OCI-LY3 (cell line): ENCODE measurements at regions not wholly inside any gene's neighbourhood (a gene's known extent, or its start where the extent isn't known, plus 50 kb on each side); places are given as distances from the start of the nearest gene placed in this dataset.

Experiments
- H2AFZ ChIP-seq: fragments of 200-600, 300-600 bp; shearing (Covaris generic); 2 replicates; pipeline ENCODE4 v1.6.0; 2014; ENCODE audit warnings: antibody characterized with exemption, low read depth, low read length
- H3K27ac ChIP-seq: fragments of 200-600, 300-600 bp; sonication (generic); 2 replicates; pipeline ENCODE4 v1.5.1; 2014; ENCODE audit warnings: mild to moderate bottlenecking, low read length, moderate library complexity, mixed read lengths
- H3K27me3 ChIP-seq: fragments of 200-600, 300-600 bp; sonication (generic); 2 replicates; pipeline ENCODE4 v1.6.1; 2014; ENCODE audit warnings: low read depth, low read length, mixed read lengths
- H3K36me3 ChIP-seq: fragments of 200-600, 300-600 bp; sonication (generic); replicated peaks from 2 replicates; pipeline ENCODE3; 2014; ENCODE audit warnings: low read depth, low read length, mixed read lengths
- H3K4me1 ChIP-seq: fragments of 300-600, 200-600 bp; sonication (generic); 2 replicates; pipeline ENCODE4 v1.6.1; 2014; ENCODE audit warnings: low read length, mixed read lengths
- H3K4me2 ChIP-seq: fragments of 200-600, 300-600 bp; sonication (generic); 2 replicates; pipeline ENCODE4 v1.6.1; 2014; ENCODE audit warnings: low read length, mixed read lengths
- H3K4me3 ChIP-seq: fragments of 300-600, 200-600 bp; sonication (generic); 2 replicates; pipeline ENCODE4 v1.5.1; 2014; ENCODE audit warnings: antibody characterized with exemption, mild to moderate bottlenecking, low read length, moderate library complexity
- H3K79me2 ChIP-seq: fragments of 300-600, 200-600 bp; shearing (Covaris generic); 2 replicates; pipeline ENCODE4 v1.6.1; 2014; ENCODE audit warnings: mild to moderate bottlenecking, low read length, mixed read lengths
- H3K9ac ChIP-seq: fragments of 300-600, 200-600 bp; shearing (Covaris generic); 2 replicates; pipeline ENCODE4 v1.6.0; 2014; ENCODE audit warnings: mild to moderate bottlenecking, low read length, moderate library complexity
- H3K9me3 ChIP-seq: fragments of 200-600, 300-600 bp; shearing (Covaris generic); 2 replicates; pipeline ENCODE4 v1.6.1; 2014; ENCODE audit warnings: low read length, mixed read lengths; ENCODE audit not compliant: insufficient read depth
- H4K20me1 ChIP-seq: fragments of 200-600, 300-600 bp; sonication (generic); 2 replicates; pipeline ENCODE4 v1.6.1; 2016; ENCODE audit warnings: low read length, mixed read lengths; ENCODE audit not compliant: insufficient read depth
- CTCF ChIP-seq: fragments of 200-600, 300-600 bp; sonication (generic); IDR thresholded peaks from 2 replicates; pipeline ENCODE4 v1.5.1; 2014; ENCODE audit warnings: antibody characterized with exemption, low read length, low read depth
- EZH2phosphoT487 ChIP-seq: fragments of 200-600 bp; shearing (Covaris generic); IDR thresholded peaks from 2 replicates; pipeline ENCODE4 v1.6.1; 2018; ENCODE audit warnings: antibody characterized with exemption, mixed run types, low read depth

- H3K9me3 ChIP-seq: no peaks in the 10 kb centered on the region
- TF ChIP-seq EZH2phosphoT487: no peak
- no peak for TF ChIP-seq CTCF
- H2AFZ ChIP-seq: no peak overlapping the region
- no peak overlapping the region for H3K27ac ChIP-seq
- no peaks in the 10 kb centered on the region for H3K36me3 ChIP-seq
- no peak overlapping the region for H3K9ac ChIP-seq
- no peak overlapping the region for H3K4me2 ChIP-seq
- H3K27me3 ChIP-seq: no peaks in the 10 kb centered on the region
- H4K20me1 ChIP-seq: no peaks in the 10 kb centered on the region
- H3K4me3 ChIP-seq: no peak overlapping the region
- H3K79me2 ChIP-seq: no peaks in the 10 kb centered on the region
- peaks cover 38% of the 10 kb centered on the region for H3K4me1 ChIP-seq
Measured at GRCh38 chr5:56410696-56411095, 177.6 kb upstream of the ANKRD55 start.

GRCh38 chr5:56409331-56410190 lies 176.4 kb upstream of the ANKRD55 start:
- no peak overlapping the region for H3K4me2 ChIP-seq
- no peaks in the 10 kb centered on the region for H3K79me2 ChIP-seq
- H3K27me3 ChIP-seq: no peaks in the 10 kb centered on the region
- H3K4me1 ChIP-seq: peaks cover 29% of the 10 kb centered on the region
- no peak overlapping the region for H2AFZ ChIP-seq
- H3K4me3 ChIP-seq: no peak overlapping the region
- H3K9me3 ChIP-seq: no peaks in the 10 kb centered on the region
- no peak overlapping the region for H3K27ac ChIP-seq
- no peaks in the 10 kb centered on the region for H4K20me1 ChIP-seq
- H3K36me3 ChIP-seq: no peaks in the 10 kb centered on the region
- no peak overlapping the region for H3K9ac ChIP-seq
- TF ChIP-seq CTCF (no peak), EZH2phosphoT487 (no peak)

GRCh38 chr5:56406838-56407237 lies 173.7 kb upstream of the ANKRD55 start:
- no peak overlapping the region for H3K4me2 ChIP-seq
- no peaks in the 10 kb centered on the region for H3K27me3 ChIP-seq
- H3K9me3 ChIP-seq: no peaks in the 10 kb centered on the region
- H3K36me3 ChIP-seq: no peaks in the 10 kb centered on the region
- no peak overlapping the region for H3K4me3 ChIP-seq
- peaks cover 4% of the 10 kb centered on the region for H3K4me1 ChIP-seq
- no peaks in the 10 kb centered on the region for H3K79me2 ChIP-seq
- H4K20me1 ChIP-seq: no peaks in the 10 kb centered on the region
- H2AFZ ChIP-seq: no peak overlapping the region
- TF ChIP-seq CTCF: no peak
- TF ChIP-seq EZH2phosphoT487: no peak
- no peak overlapping the region for H3K9ac ChIP-seq
- H3K27ac ChIP-seq: no peak overlapping the region

GRCh38 chr5:56406221-56406620 lies 173.1 kb upstream of the ANKRD55 start:
- H3K27ac ChIP-seq: no peak overlapping the region
- no peak overlapping the region for H3K9ac ChIP-seq
- no peak overlapping the region for H2AFZ ChIP-seq
- H3K36me3 ChIP-seq: no peaks in the 10 kb centered on the region
- H3K4me3 ChIP-seq: no peak overlapping the region
- no peak for TF ChIP-seq CTCF
- TF ChIP-seq EZH2phosphoT487: no peak
- H3K9me3 ChIP-seq: no peaks in the 10 kb centered on the region
- H3K4me2 ChIP-seq: no peak overlapping the region
- H3K4me1 ChIP-seq: no peaks in the 10 kb centered on the region
- no peaks in the 10 kb centered on the region for H4K20me1 ChIP-seq
- H3K27me3 ChIP-seq: no peaks in the 10 kb centered on the region
- no peaks in the 10 kb centered on the region for H3K79me2 ChIP-seq
